GM20000 (cell line): ENCODE measurements at regions not wholly inside any gene's neighbourhood (a gene's known extent, or its start where the extent isn't known, plus 50 kb on each side); places are given as distances from the start of the nearest gene placed in this dataset.

ENCODE experiments used
- DNase-seq: peaks from one replicate; pipeline ENCODE4 v3.0.0; 2012; ENCODE audit warnings: low spot score
- CTCF ChIP-seq: IDR thresholded peaks from 2 replicates; pipeline ENCODE4 v1.5.1; 2012; ENCODE audit warnings: mild to moderate bottlenecking, control low read depth; ENCODE audit errors: extremely low read depth, missing control alignments

GRCh38 chr5:102651466-102651865, 103.6 kb upstream of the PAM start:
- TF ChIP-seq CTCF = no peak
- DNase-seq = no peak

- no peak for TF ChIP-seq CTCF
- no peak for DNase-seq
These were observed 100.4 kb upstream of the PAM start for GRCh38 chr5:102654559-102655349.

GRCh38 chr5:102659151-102659550, 96.0 kb upstream of the PAM start:
- TF ChIP-seq CTCF = no peak
- DNase-seq = no peak

- no peak for TF ChIP-seq CTCF
- no peak for DNase-seq
These were observed 95.0 kb upstream of the PAM start for GRCh38 chr5:102660111-102660510.

GRCh38 chr5:102663749-102664530, 91.2 kb upstream of the PAM start:
- TF ChIP-seq CTCF = no peak
- no peak for DNase-seq

GRCh38 chr5:102664616-102665335, 90.3 kb upstream of the PAM start:
- DNase-seq = no peak
- no peak for TF ChIP-seq CTCF
